Stimulated activated memory B cell treated with anti-CD40 and anti-IgM and Interleukin-4, amounts not matched to agents 10 μg/mL and 1 μg/mL and 100 μg/mL, for 72 hours (primary cell): ENCODE measurements at regions not wholly inside any gene's neighbourhood (a gene's known extent, or its start where the extent isn't known, plus 50 kb on each side); places are given as distances from the start of the nearest gene placed in this dataset.
A peak's percentile ranks its signal among the peaks of the same experiment; 100 is the strongest.

ENCODE experiments used
- ATAC-seq: fragments of 150-1000 bp; cut with Tn5 transposase; 2 replicates; pipeline ENCODE4 v1.10.0; 2021
- H3K27ac Mint-ChIP-seq: one replicate; pipeline ENCODE4 v1.8.0; 2022; ENCODE audit warnings: mild to moderate bottlenecking, mixed read lengths
- H3K27me3 Mint-ChIP-seq: one replicate; pipeline ENCODE4 v1.8.0; 2022; ENCODE audit warnings: mixed read lengths
- H3K36me3 Mint-ChIP-seq: one replicate; pipeline ENCODE4 v1.8.0; 2022; ENCODE audit warnings: mixed read lengths
- H3K4me1 Mint-ChIP-seq: one replicate; pipeline ENCODE4 v1.8.0; 2022; ENCODE audit warnings: mixed read lengths
- H3K4me3 Mint-ChIP-seq: one replicate; pipeline ENCODE4 v1.8.0; 2022; ENCODE audit warnings: mild to moderate bottlenecking, moderate library complexity, mixed read lengths
- H3K9me3 Mint-ChIP-seq: one replicate; pipeline ENCODE4 v1.8.0; 2022; ENCODE audit warnings: mixed read lengths

- H3K27me3 Mint-ChIP-seq, result no peaks in the 10 kb centered on the region
- no peak overlapping the region for H3K4me3 Mint-ChIP-seq
- H3K36me3 Mint-ChIP-seq, result no peaks in the 10 kb centered on the region
- H3K27ac Mint-ChIP-seq, result no peak overlapping the region
- H3K4me1 Mint-ChIP-seq, result no peaks in the 10 kb centered on the region
- ATAC-seq, result no peak
- H3K9me3 Mint-ChIP-seq, result no peaks in the 10 kb centered on the region
Measured at GRCh38 chr3:177973241-177973840, 562.9 kb upstream of the KCNMB2 start.

GRCh38 chr3:177976241-177976640, 560.0 kb upstream of the KCNMB2 start:
- H3K27me3 Mint-ChIP-seq, result no peaks in the 10 kb centered on the region
- no peaks in the 10 kb centered on the region for H3K4me1 Mint-ChIP-seq
- no peaks in the 10 kb centered on the region for H3K36me3 Mint-ChIP-seq
- no peaks in the 10 kb centered on the region for H3K9me3 Mint-ChIP-seq
- H3K4me3 Mint-ChIP-seq, result no peak overlapping the region
- ATAC-seq, result no peak
- no peak overlapping the region for H3K27ac Mint-ChIP-seq

- Mint-ChIP-seq H3K27ac (no peak overlapping the region), H3K9me3 (no peaks in the 10 kb centered on the region), H3K27me3 (no peaks in the 10 kb centered on the region), H3K36me3 (no peaks in the 10 kb centered on the region), H3K4me1 (no peaks in the 10 kb centered on the region), H3K4me3 (no peak overlapping the region)
- ATAC-seq, result no peak
Measured at GRCh38 chr3:177976866-177977265, 559.4 kb upstream of the KCNMB2 start.

GRCh38 chr3:177977381-177978158, 558.7 kb upstream of the KCNMB2 start:
- Mint-ChIP-seq H3K27me3 (no peaks in the 10 kb centered on the region), H3K36me3 (no peaks in the 10 kb centered on the region), H3K4me3 (no peak overlapping the region), H3K9me3 (no peaks in the 10 kb centered on the region), H3K4me1 (no peaks in the 10 kb centered on the region), H3K27ac (no peak overlapping the region)
- no peak for ATAC-seq

GRCh38 chr3:177978946-177979345, 557.3 kb upstream of the KCNMB2 start:
- Mint-ChIP-seq H3K36me3 (no peaks in the 10 kb centered on the region), H3K27me3 (no peaks in the 10 kb centered on the region), H3K9me3 (no peaks in the 10 kb centered on the region), H3K4me1 (no peaks in the 10 kb centered on the region), H3K27ac (no peak overlapping the region), H3K4me3 (no peak overlapping the region)
- ATAC-seq, result no peak

- no peaks in the 10 kb centered on the region for H3K36me3 Mint-ChIP-seq
- H3K4me3 Mint-ChIP-seq, result no peak overlapping the region
- no peaks in the 10 kb centered on the region for H3K9me3 Mint-ChIP-seq
- H3K27me3 Mint-ChIP-seq, result no peaks in the 10 kb centered on the region
- H3K27ac Mint-ChIP-seq, result no peak overlapping the region
- ATAC-seq, result no peak
- no peaks in the 10 kb centered on the region for H3K4me1 Mint-ChIP-seq
Measured at GRCh38 chr3:177979703-177980102, 556.5 kb upstream of the KCNMB2 start.

- H3K27me3 Mint-ChIP-seq, result no peaks in the 10 kb centered on the region
- no peaks in the 10 kb centered on the region for H3K36me3 Mint-ChIP-seq
- no peak overlapping the region for H3K4me3 Mint-ChIP-seq
- no peaks in the 10 kb centered on the region for H3K9me3 Mint-ChIP-seq
- no peak overlapping the region for H3K27ac Mint-ChIP-seq
- ATAC-seq, result no peak
- no peaks in the 10 kb centered on the region for H3K4me1 Mint-ChIP-seq
Measured at GRCh38 chr3:177981576-177981975, 554.7 kb upstream of the KCNMB2 start.

GRCh38 chr3:177982034-177982433, 554.2 kb upstream of the KCNMB2 start:
- Mint-ChIP-seq H3K27me3 (no peaks in the 10 kb centered on the region), H3K4me3 (no peak overlapping the region), H3K4me1 (no peaks in the 10 kb centered on the region), H3K9me3 (no peaks in the 10 kb centered on the region), H3K27ac (no peak overlapping the region), H3K36me3 (no peaks in the 10 kb centered on the region)
- no peak for ATAC-seq

GRCh38 chr3:177983320-177983719, 552.9 kb upstream of the KCNMB2 start:
- no peaks in the 10 kb centered on the region for H3K27me3 Mint-ChIP-seq
- no peak overlapping the region for H3K27ac Mint-ChIP-seq
- no peak overlapping the region for H3K4me3 Mint-ChIP-seq
- no peak for ATAC-seq
- H3K4me1 Mint-ChIP-seq, result no peaks in the 10 kb centered on the region
- no peaks in the 10 kb centered on the region for H3K36me3 Mint-ChIP-seq
- no peaks in the 10 kb centered on the region for H3K9me3 Mint-ChIP-seq

- H3K27ac Mint-ChIP-seq, result no peak overlapping the region
Measured at GRCh38 chr3:177992993-177993970, 543.0 kb upstream of the KCNMB2 start.

GRCh38 chr3:177994976-177995375, 541.3 kb upstream of the KCNMB2 start:
- Mint-ChIP-seq H3K27me3 (peaks cover 9% of the 10 kb centered on the region), H3K36me3 (peaks cover 8% of the 10 kb centered on the region), H3K4me3 (no peak overlapping the region), H3K27ac (no peak overlapping the region), H3K9me3 (peaks cover 5% of the 10 kb centered on the region), H3K4me1 (no peaks in the 10 kb centered on the region)
- no peak for ATAC-seq

More at GRCh38 chr3:177992993-177993970, 543.0 kb upstream of the KCNMB2 start:
- no peaks in the 10 kb centered on the region for H3K9me3 Mint-ChIP-seq
- no peaks in the 10 kb centered on the region for H3K27me3 Mint-ChIP-seq
- H3K4me1 Mint-ChIP-seq, result no peaks in the 10 kb centered on the region
- ATAC-seq, result no peak
- H3K36me3 Mint-ChIP-seq, result no peaks in the 10 kb centered on the region
- no peak overlapping the region for H3K4me3 Mint-ChIP-seq

- Mint-ChIP-seq H3K4me3 (no peak overlapping the region), H3K4me1 (no peaks in the 10 kb centered on the region), H3K27me3 (peaks cover 9% of the 10 kb centered on the region), H3K36me3 (peaks cover 8% of the 10 kb centered on the region), H3K27ac (no peak overlapping the region), H3K9me3 (peaks cover 5% of the 10 kb centered on the region)
- ATAC-seq, result no peak
Measured at GRCh38 chr3:177995381-177996085, 540.7 kb upstream of the KCNMB2 start.

GRCh38 chr3:178001670-178002101, 534.5 kb upstream of the KCNMB2 start:
- H3K9me3 Mint-ChIP-seq, result peaks cover 8% of the 10 kb centered on the region
- no peak overlapping the region for H3K4me3 Mint-ChIP-seq
- peaks cover 14% of the 10 kb centered on the region for H3K4me1 Mint-ChIP-seq
- ATAC-seq, result peak; percentile 80
- H3K27me3 Mint-ChIP-seq, result peaks cover 9% of the 10 kb centered on the region
- H3K27ac Mint-ChIP-seq, result no peak overlapping the region
- H3K36me3 Mint-ChIP-seq, result peaks cover 8% of the 10 kb centered on the region

- Mint-ChIP-seq H3K27me3 (peaks cover 9% of the 10 kb centered on the region), H3K36me3 (peaks cover 8% of the 10 kb centered on the region), H3K4me3 (no peak overlapping the region), H3K27ac (no peak overlapping the region), H3K9me3 (peaks cover 8% of the 10 kb centered on the region), H3K4me1 (peaks cover 14% of the 10 kb centered on the region)
- ATAC-seq, result no peak
Measured at GRCh38 chr3:178002113-178002512, 534.1 kb upstream of the KCNMB2 start.

- Mint-ChIP-seq H3K27me3 (peaks cover 9% of the 10 kb centered on the region), H3K4me3 (no peak overlapping the region), H3K36me3 (peaks cover 8% of the 10 kb centered on the region), H3K4me1 (peaks cover 14% of the 10 kb centered on the region), H3K27ac (no peak overlapping the region), H3K9me3 (peaks cover 8% of the 10 kb centered on the region)
- no peak for ATAC-seq
Measured at GRCh38 chr3:178003756-178004155, 532.5 kb upstream of the KCNMB2 start.
